A673 (cell line): ENCODE measurements at regions not wholly inside any gene's neighbourhood (a gene's known extent, or its start where the extent isn't known, plus 50 kb on each side); places are given as distances from the start of the nearest gene placed in this dataset.

Source experiments
- BruUV-seq: library from RNA; stranded (reverse); fragments of 400-500 nt; replicated peaks from 2 replicates; lab custom pipeline; 2021; lab: Mats Ljungman, UMichigan
- CTCF ChIA-PET: fragments of 300-600 bp; sonication (Branson Sonifier 250); formaldehyde crosslinking; loops from one replicate; lab custom pipeline; 2022; ENCODE audit warnings: antibody characterized with exemption; lab: Charles Lee
- POLR2A ChIA-PET: fragments of 300-600 bp; sonication (Branson Sonifier 250); formaldehyde crosslinking; loops from one replicate; lab custom pipeline; 2022; ENCODE audit warnings: antibody characterized with exemption; ENCODE audit not compliant: low non-redundant PET; lab: Charles Lee
- DNase-seq: peaks from one replicate; pipeline ENCODE4 v3.0.0-alpha.2; 2015; ENCODE audit warnings: low spot score
- H3K27ac ChIP-seq: fragments of 200-600 bp; sonication (generic); 2 replicates; pipeline ENCODE4 v1.5.1; 2016; ENCODE audit warnings: mixed run types, low read depth, mild to moderate bottlenecking, mixed read lengths, antibody characterized with exemption, low read length; ENCODE audit not compliant: poor library complexity, severe bottlenecking
- H3K27me3 ChIP-seq: fragments of 200-600 bp; sonication (generic); replicated peaks from 2 replicates; pipeline ENCODE4 v1.6.1; 2017; ENCODE audit warnings: mixed run types, low read depth, mild to moderate bottlenecking, mixed read lengths, antibody characterized with exemption, low read length; ENCODE audit not compliant: insufficient read depth, poor library complexity
- H3K36me3 ChIP-seq: fragments of 200-600 bp; sonication (generic); 2 replicates; pipeline ENCODE4 v1.6.1; 2016; ENCODE audit warnings: mixed run types, mild to moderate bottlenecking, mixed read lengths, antibody characterized with exemption, low read length; ENCODE audit not compliant: insufficient read depth, poor library complexity, severe bottlenecking
- H3K4me1 ChIP-seq: fragments of 200-600 bp; sonication (generic); 2 replicates; pipeline ENCODE4 v1.6.1; 2017; ENCODE audit warnings: mixed run types, mild to moderate bottlenecking, mixed read lengths, antibody characterized with exemption, low read length; ENCODE audit not compliant: insufficient read depth, poor library complexity, severe bottlenecking
- H3K4me3 ChIP-seq: fragments of 200-600 bp; sonication (generic); 2 replicates; pipeline ENCODE4 v1.5.1; 2016; ENCODE audit warnings: low read depth, mixed run types, mild to moderate bottlenecking, mixed read lengths, low read length; ENCODE audit not compliant: poor library complexity, severe bottlenecking
- H3K9me3 ChIP-seq: fragments of 200-600 bp; sonication (generic); 2 replicates; pipeline ENCODE4 v1.6.1; 2016; ENCODE audit warnings: mixed run types, low read depth, mild to moderate bottlenecking, mixed read lengths, antibody characterized with exemption, low read length; ENCODE audit not compliant: poor library complexity, severe bottlenecking
- CTCF ChIP-seq: fragments of 300-800, 200-600 bp; sonication (generic); conservative IDR thresholded peaks from 2 replicates; pipeline ENCODE4 v1.5.1; 2017; ENCODE audit warnings: low read depth, mild to moderate bottlenecking, antibody characterized with exemption, low read length, moderate library complexity, mixed read lengths
- EZH2 ChIP-seq: fragments of 200-600 bp; sonication (generic); IDR thresholded peaks from 2 replicates; pipeline ENCODE4 v1.6.1; 2017; ENCODE audit warnings: borderline replicate concordance, low read depth, mild to moderate bottlenecking, mixed read lengths, antibody characterized with exemption, low read length; ENCODE audit not compliant: poor library complexity, severe bottlenecking
- intact Hi-C: fragments of 100-400 bp; cut with micrococcal nuclease; formaldehyde crosslinking; loops from one replicate; pipeline ENCODE4 v1.10.0; 2022; ENCODE audit not compliant: unreplicated experiment

- no peak for DNase-seq
- ChIA-PET CTCF (no interaction called here), POLR2A (no interaction called here)
- Histone ChIP-seq H3K9me3 (no peaks in the 10 kb centered on the region), H3K27me3 (peaks cover 19% of the 10 kb centered on the region), H3K4me1 (no peaks in the 10 kb centered on the region), H3K4me3 (no peak overlapping the region), H3K36me3 (no peaks in the 10 kb centered on the region), H3K27ac (no peak overlapping the region)
- intact Hi-C loops: no loop called here
- no TSS peak for BruUV-seq
- TF ChIP-seq CTCF (no peak), EZH2 (no peak)
These were observed 50.9 kb upstream of the A1CF start for GRCh38 chr10:50936335-50936734.

GRCh38 chr10:50937230-50937907 lies 51.9 kb upstream of the A1CF start:
- Histone ChIP-seq H3K27me3 (peaks cover 17% of the 10 kb centered on the region), H3K4me3 (no peak overlapping the region), H3K36me3 (no peaks in the 10 kb centered on the region), H3K9me3 (no peaks in the 10 kb centered on the region), H3K4me1 (no peaks in the 10 kb centered on the region), H3K27ac (no peak overlapping the region)
- DNase-seq: peak; percentile 51
- intact Hi-C loops: no loop called here
- CTCF ChIA-PET: no interaction called here
- TF ChIP-seq EZH2: no peak
- peak; percentile 60 for TF ChIP-seq CTCF
- BruUV-seq: no TSS peak
- POLR2A ChIA-PET: no interaction called here

GRCh38 chr10:50941629-50942028 lies 56.2 kb upstream of the A1CF start:
- POLR2A ChIA-PET: no interaction called here
- no TSS peak for BruUV-seq
- H3K9me3 ChIP-seq: no peaks in the 10 kb centered on the region
- H3K4me3 ChIP-seq: no peak overlapping the region
- peaks cover 17% of the 10 kb centered on the region for H3K27me3 ChIP-seq
- H3K36me3 ChIP-seq: no peaks in the 10 kb centered on the region
- intact Hi-C loops: no loop called here
- no peaks in the 10 kb centered on the region for H3K4me1 ChIP-seq
- CTCF ChIA-PET: no interaction called here
- TF ChIP-seq EZH2: no peak
- no peak for TF ChIP-seq CTCF
- DNase-seq: no peak
- no peak overlapping the region for H3K27ac ChIP-seq
